B cell (primary cell): ENCODE measurements at regions not wholly inside any gene's neighbourhood (a gene's known extent, or its start where the extent isn't known, plus 50 kb on each side); places are given as distances from the start of the nearest gene placed in this dataset.

Experiments
- ATAC-seq: fragments of 200-7000 bp; cut with Tn5 transposase; one replicate; pipeline ENCODE4 v1.10.0; 2021; ENCODE audit warnings: low read depth, mild to moderate bottlenecking, moderate number of reproducible peaks, moderate library complexity
- CTCF ChIA-PET: fragments of 350-600 bp; sonication (Branson Sonifier 250); formaldehyde crosslinking; loops from one replicate; lab custom pipeline; 2021; ENCODE audit warnings: antibody characterized with exemption, inconsistent platforms; lab: Charles Lee
- POLR2A ChIA-PET: fragments of 350-600 bp; sonication (Branson Sonifier 250); formaldehyde crosslinking; loops from one replicate; lab custom pipeline; 2021; ENCODE audit warnings: antibody characterized with exemption; lab: Charles Lee
- DNase-seq: peaks from one replicate; pipeline ENCODE4 v3.0.0; 2013
- H2AFZ ChIP-seq: 2 replicates; pipeline ENCODE4 v1.6.1; 2012; ENCODE audit warnings: mild to moderate bottlenecking, low read depth, low read length; ENCODE audit not compliant: insufficient read depth, poor library complexity, severe bottlenecking
- H3K27ac ChIP-seq, 2 donors: 1 replicate in 1 of 2; 2 replicates in 1 of 2; pipeline ENCODE4 v1.5.1; 2012 to 2013; ENCODE audit warnings: low read length in 2 of 2, mild to moderate bottlenecking in 2 of 2, moderate library complexity in 1 of 2
- H3K27me3 ChIP-seq, 4 experiments: fragments of 200-600 bp in 1 of 4; sonication (generic) in 1 of 4; replicated peaks in 1 of 4; 1 replicate in 2 of 4; 2 replicates in 2 of 4; pipeline versions ENCODE4 v1.6.1 to v1.7.0; 2013 to 2016; ENCODE audit warnings: low read length in 3 of 4, mild to moderate bottlenecking in 2 of 4, mixed read lengths in 1 of 4, moderate library complexity in 1 of 4; ENCODE audit not compliant: insufficient read depth in 4 of 4, control insufficient read depth in 3 of 4; ENCODE audit errors: control extremely low read depth in 1 of 4
- H3K36me3 ChIP-seq, 2 experiments: replicated peaks in 1 of 2; 1 replicate in 1 of 2; 2 replicates in 1 of 2; pipeline versions ENCODE4 v1.6.1 to v1.7.1; 2013; ENCODE audit warnings: low read length in 1 of 2; ENCODE audit not compliant: insufficient read depth in 2 of 2, control insufficient read depth in 1 of 2; ENCODE audit errors: control extremely low read depth in 1 of 2, extremely low read depth in 1 of 2
- H3K4me1 ChIP-seq, 2 donors: fragments of 200-600 bp in 1 of 2; sonication (generic) in 1 of 2; 1 replicate in 1 of 2; 2 replicates in 1 of 2; pipeline versions ENCODE4 v1.5.1 to v1.6.1; 2013 to 2017; ENCODE audit warnings: low read length in 2 of 2; ENCODE audit not compliant: control insufficient read depth in 2 of 2, insufficient read depth in 2 of 2
- H3K4me2 ChIP-seq: replicated peaks from 2 replicates; pipeline ENCODE3; 2012; ENCODE audit warnings: mild to moderate bottlenecking, low read depth, low read length; ENCODE audit not compliant: poor library complexity, severe bottlenecking
- H3K4me3 ChIP-seq, 5 experiments: fragments of 200-600 bp in 1 of 5; sonication (generic) in 1 of 5; 1 replicate in 3 of 5; 2 replicates in 2 of 5; pipeline versions ENCODE4 v1.5.1 to v1.7.0; 2011 to 2016; ENCODE audit warnings: low read length in 4 of 5, mild to moderate bottlenecking in 4 of 5, low read depth in 2 of 5, control low read depth in 1 of 5, moderate library complexity in 1 of 5; ENCODE audit not compliant: insufficient read depth in 1 of 5; ENCODE audit errors: control extremely low read depth in 1 of 5, extremely low read depth in 1 of 5
- H3K79me2 ChIP-seq: fragments of 200-600 bp; sonication (generic); one replicate; pipeline ENCODE4 v1.6.0; 2016; ENCODE audit warnings: low read length; ENCODE audit not compliant: control insufficient read depth, insufficient read depth
- H3K9ac ChIP-seq: fragments of 200-600 bp; sonication (generic); 2 replicates; pipeline ENCODE4 v1.6.1; 2017; ENCODE audit warnings: mild to moderate bottlenecking, low read length, moderate library complexity
- H3K9me3 ChIP-seq, 3 donors: one replicate each; pipeline versions ENCODE4 v1.6.1 to v1.7.1; 2013; ENCODE audit warnings: low read length in 2 of 3; ENCODE audit not compliant: control insufficient read depth in 2 of 3, insufficient read depth in 1 of 3; ENCODE audit errors: control extremely low read depth in 1 of 3
- H4K20me1 ChIP-seq: 2 replicates; pipeline ENCODE4 v1.6.0; 2012; ENCODE audit warnings: mild to moderate bottlenecking, low read length; ENCODE audit not compliant: insufficient read depth, control insufficient read depth, poor library complexity, severe bottlenecking
- H3K27ac Mint-ChIP-seq: one replicate; pipeline ENCODE4 v1.8.0; 2021; ENCODE audit warnings: mixed read lengths
- H3K27me3 Mint-ChIP-seq: one replicate; pipeline ENCODE4 v1.8.0; 2021; ENCODE audit warnings: mixed read lengths
- H3K4me1 Mint-ChIP-seq: one replicate; pipeline ENCODE4 v1.8.0; 2021; ENCODE audit warnings: mixed read lengths
- H3K4me3 Mint-ChIP-seq: one replicate; pipeline ENCODE4 v1.8.0; 2021; ENCODE audit warnings: mixed read lengths
- H3K9me3 Mint-ChIP-seq: one replicate; pipeline ENCODE4 v1.8.0; 2022; ENCODE audit warnings: mixed read lengths; ENCODE audit not compliant: insufficient read depth
- CTCF ChIP-seq: fragments of 200-600 bp; IDR thresholded peaks from one replicate; pipeline ENCODE4 v1.8.0; 2022; ENCODE audit warnings: antibody characterized with exemption, mild to moderate bottlenecking
- EZH2 ChIP-seq: IDR thresholded peaks from 2 replicates; pipeline ENCODE4 v1.6.1; 2012; ENCODE audit warnings: borderline replicate concordance, low read depth, mild to moderate bottlenecking, moderate library complexity, low read length; ENCODE audit not compliant: insufficient read depth, poor library complexity, severe bottlenecking
- WGBS: methylation state at CpG from one replicate; pipeline ENCODE4 v1.1.5; 2013; ENCODE audit warnings: missing lambda C conversion rate; ENCODE audit not compliant: insufficient coverage; 5-methylcytosine and 5-hydroxymethylcytosine counted together
- intact Hi-C: fragments of 100-400 bp; cut with micrococcal nuclease; formaldehyde crosslinking; loops from one replicate; pipeline ENCODE4 v1.10.0; 2022

DNA sequence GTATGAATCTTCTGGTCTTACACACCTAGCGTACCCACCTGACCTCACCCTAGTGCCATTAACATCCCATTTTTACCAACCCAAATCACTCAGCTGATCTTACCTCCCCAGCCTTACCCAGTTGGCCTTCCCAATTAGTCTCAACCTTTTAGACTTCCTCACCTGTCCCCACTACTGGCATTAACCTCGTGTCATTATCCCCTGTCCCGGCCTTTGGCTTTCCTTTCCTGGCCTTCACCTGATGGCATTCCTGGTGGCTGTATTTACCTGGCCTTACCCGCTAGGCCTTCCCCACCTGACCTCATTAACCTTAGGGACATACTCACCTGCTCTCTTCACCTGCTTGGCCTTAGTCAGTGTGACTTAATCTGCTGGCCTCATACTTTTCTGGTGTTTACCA lies 104.1 kb downstream of the IL12A start:
- H3K36me3 ChIP-seq: no peaks in the 10 kb centered on the region
- no peak for ATAC-seq
- no peak overlapping the region for H2AFZ ChIP-seq
- Mint-ChIP-seq H3K27me3 (no peaks in the 10 kb centered on the region), H3K4me1 (no peaks in the 10 kb centered on the region), H3K9me3 (no peaks in the 10 kb centered on the region), H3K27ac (no peak overlapping the region), H3K4me3 (no peak overlapping the region)
- no peaks in the 10 kb centered on the region for H3K79me2 ChIP-seq
- H3K27ac ChIP-seq: no peak overlapping the region
- CTCF ChIA-PET: no interaction called here
- H3K9ac ChIP-seq: no peak overlapping the region
- no peaks in the 10 kb centered on the region for H3K9me3 ChIP-seq
- no peak overlapping the region for H3K4me3 ChIP-seq
- DNase-seq: no peak
- no peaks in the 10 kb centered on the region for H3K4me1 ChIP-seq
- TF ChIP-seq CTCF: no peak
- TF ChIP-seq EZH2: no peak
- POLR2A ChIA-PET: no interaction called here
- H3K4me2 ChIP-seq: no peak overlapping the region
- intact Hi-C loops: no loop called here
- 100% methylated on average over 4 of the region's 4 CpGs for WGBS
- H4K20me1 ChIP-seq: no peaks in the 10 kb centered on the region
- no peaks in the 10 kb centered on the region for H3K27me3 ChIP-seq

- no peak overlapping the region for H3K4me3 Mint-ChIP-seq
- whole genome bisulfite sequencing: 99% methylated on average over 4 of the region's 4 CpGs
- H3K36me3 ChIP-seq: no peaks in the 10 kb centered on the region
Observed at GRCh38 chr3:160094562-160094961, 105.9 kb downstream of the IL12A start.

More at GRCh38 chr3:160094562-160094961, 105.9 kb downstream of the IL12A start:
- H3K9me3 Mint-ChIP-seq: no peaks in the 10 kb centered on the region
- ChIA-PET CTCF (no interaction called here), POLR2A (no interaction called here)
- Histone ChIP-seq H4K20me1 (no peaks in the 10 kb centered on the region), H3K9ac (no peak overlapping the region), H3K27me3 (no peaks in the 10 kb centered on the region), H3K4me1 (peaks cover 2 to 4% of the 10 kb centered on the region in 2 donors), H3K4me3 (no peak overlapping the region), H2AFZ (no peak overlapping the region), H3K79me2 (no peaks in the 10 kb centered on the region), H3K27ac (no peak overlapping the region), H3K4me2 (no peak overlapping the region), H3K9me3 (no peaks in the 10 kb centered on the region)
- intact Hi-C loops: no loop called here
- TF ChIP-seq CTCF (no peak), EZH2 (no peak)
- H3K27ac Mint-ChIP-seq: no peak overlapping the region
- ATAC-seq (no peak), DNase-seq (no peak)
- H3K27me3 Mint-ChIP-seq: no peaks in the 10 kb centered on the region
- peaks cover 10% of the 10 kb centered on the region for H3K4me1 Mint-ChIP-seq
